ENCODE measurements at regions not wholly inside any gene's neighbourhood (a gene's known extent, or its start where the extent isn't known, plus 50 kb on each side); places are given as distances from the start of the nearest gene placed in this dataset.

GRCh38 chr3:194758716-194759115, 73.0 kb downstream of the FAM43A start:
- peaks cover 18% of the 10 kb centered on the region for H3K27me3 Mint-ChIP-seq (ENCODE audit: low read depth)
- H3K9me3 Mint-ChIP-seq = no peaks in the 10 kb centered on the region
- no peaks in the 10 kb centered on the region for H3K4me1 Mint-ChIP-seq (ENCODE audit: low read depth)
- H3K27ac Mint-ChIP-seq = no peak overlapping the region
- H3K4me3 Mint-ChIP-seq = no peak overlapping the region
- H3K36me3 Mint-ChIP-seq (ENCODE audit: low read depth) = no peaks in the 10 kb centered on the region

GRCh38 chr3:194760494-194761137, 74.9 kb downstream of the FAM43A start:
- Mint-ChIP-seq H3K4me3 (no peak overlapping the region), H3K9me3 (no peaks in the 10 kb centered on the region), H3K27me3 (ENCODE audit: low read depth) (peaks cover 25% of the 10 kb centered on the region), H3K4me1 (ENCODE audit: low read depth) (no peaks in the 10 kb centered on the region), H3K27ac (no peak overlapping the region), H3K36me3 (ENCODE audit: low read depth) (no peaks in the 10 kb centered on the region)

- no peaks in the 10 kb centered on the region for H3K9me3 Mint-ChIP-seq
- peaks cover 25% of the 10 kb centered on the region for H3K27me3 Mint-ChIP-seq (ENCODE audit: low read depth)
- no peak overlapping the region for H3K27ac Mint-ChIP-seq
- no peaks in the 10 kb centered on the region for H3K4me1 Mint-ChIP-seq (ENCODE audit: low read depth)
- no peaks in the 10 kb centered on the region for H3K36me3 Mint-ChIP-seq (ENCODE audit: low read depth)
- no peak overlapping the region for H3K4me3 Mint-ChIP-seq
Observed at GRCh38 chr3:194761384-194761783, 75.7 kb downstream of the FAM43A start.

- no peak overlapping the region for H3K4me3 Mint-ChIP-seq
- H3K27ac Mint-ChIP-seq = no peak overlapping the region
- no peaks in the 10 kb centered on the region for H3K36me3 Mint-ChIP-seq (ENCODE audit: low read depth)
- no peaks in the 10 kb centered on the region for H3K9me3 Mint-ChIP-seq
- peaks cover 36% of the 10 kb centered on the region for H3K27me3 Mint-ChIP-seq (ENCODE audit: low read depth)
- H3K4me1 Mint-ChIP-seq (ENCODE audit: low read depth) = peaks cover 13% of the 10 kb centered on the region
Observed at GRCh38 chr3:194766845-194767244, 81.2 kb downstream of the FAM43A start.

- H3K27ac Mint-ChIP-seq = no peak overlapping the region
- H3K27me3 Mint-ChIP-seq (ENCODE audit: low read depth) = peaks cover 34% of the 10 kb centered on the region
- H3K4me3 Mint-ChIP-seq = no peak overlapping the region
- H3K4me1 Mint-ChIP-seq (ENCODE audit: low read depth) = peaks cover 13% of the 10 kb centered on the region
- H3K9me3 Mint-ChIP-seq = no peaks in the 10 kb centered on the region
- H3K36me3 Mint-ChIP-seq (ENCODE audit: low read depth) = no peaks in the 10 kb centered on the region
Observed at GRCh38 chr3:194767446-194768207, 81.9 kb downstream of the FAM43A start.

- H3K36me3 Mint-ChIP-seq (ENCODE audit: low read depth) = no peaks in the 10 kb centered on the region
- H3K27me3 Mint-ChIP-seq (ENCODE audit: low read depth) = peaks cover 39% of the 10 kb centered on the region
- H3K27ac Mint-ChIP-seq = peak overlapping the region; percentile 62
- peaks cover 13% of the 10 kb centered on the region for H3K4me1 Mint-ChIP-seq (ENCODE audit: low read depth)
- H3K9me3 Mint-ChIP-seq = no peaks in the 10 kb centered on the region
- H3K4me3 Mint-ChIP-seq = peak overlapping the region; percentile 79
Observed at GRCh38 chr3:194768586-194768985, 82.9 kb downstream of the FAM43A start.

GRCh38 chr3:194769020-194769643, 83.4 kb downstream of the FAM43A start:
- H3K36me3 Mint-ChIP-seq (ENCODE audit: low read depth) = no peaks in the 10 kb centered on the region
- H3K4me1 Mint-ChIP-seq (ENCODE audit: low read depth) = peaks cover 13% of the 10 kb centered on the region
- H3K9me3 Mint-ChIP-seq = no peaks in the 10 kb centered on the region
- peaks cover 38% of the 10 kb centered on the region for H3K27me3 Mint-ChIP-seq (ENCODE audit: low read depth)
- H3K27ac Mint-ChIP-seq = peak overlapping the region; percentile 77
- peak overlapping the region; percentile 79 for H3K4me3 Mint-ChIP-seq

- Mint-ChIP-seq H3K27ac (no peak overlapping the region), H3K36me3 (ENCODE audit: low read depth) (no peaks in the 10 kb centered on the region), H3K4me3 (no peak overlapping the region), H3K27me3 (ENCODE audit: low read depth) (peaks cover 44% of the 10 kb centered on the region), H3K9me3 (no peaks in the 10 kb centered on the region), H3K4me1 (ENCODE audit: low read depth) (peaks cover 13% of the 10 kb centered on the region)
Observed at GRCh38 chr3:194772241-194773000, 86.7 kb downstream of the FAM43A start.

- H3K4me1 Mint-ChIP-seq (ENCODE audit: low read depth) = peaks cover 12% of the 10 kb centered on the region
- peaks cover 48% of the 10 kb centered on the region for H3K27me3 Mint-ChIP-seq (ENCODE audit: low read depth)
- no peak overlapping the region for H3K4me3 Mint-ChIP-seq
- H3K27ac Mint-ChIP-seq = no peak overlapping the region
- H3K36me3 Mint-ChIP-seq (ENCODE audit: low read depth) = no peaks in the 10 kb centered on the region
- no peaks in the 10 kb centered on the region for H3K9me3 Mint-ChIP-seq
Observed at GRCh38 chr3:194773216-194773615, 87.5 kb downstream of the FAM43A start.

GRCh38 chr3:194773771-194774455, 88.2 kb downstream of the FAM43A start:
- Mint-ChIP-seq H3K36me3 (ENCODE audit: low read depth) (no peaks in the 10 kb centered on the region), H3K27ac (no peak overlapping the region), H3K4me3 (no peak overlapping the region), H3K27me3 (ENCODE audit: low read depth) (peaks cover 48% of the 10 kb centered on the region), H3K9me3 (no peaks in the 10 kb centered on the region), H3K4me1 (ENCODE audit: low read depth) (peaks cover 9% of the 10 kb centered on the region)

- no peaks in the 10 kb centered on the region for H3K36me3 Mint-ChIP-seq (ENCODE audit: low read depth)
- H3K9me3 Mint-ChIP-seq = no peaks in the 10 kb centered on the region
Observed at GRCh38 chr3:194775266-194775665, 89.6 kb downstream of the FAM43A start.

GRCh38 chr3:194775731-194776130, 90.0 kb downstream of the FAM43A start:
- no peak overlapping the region for H3K27ac Mint-ChIP-seq
- H3K36me3 Mint-ChIP-seq (ENCODE audit: low read depth) = no peaks in the 10 kb centered on the region
- H3K4me3 Mint-ChIP-seq = no peak overlapping the region
- H3K9me3 Mint-ChIP-seq = no peaks in the 10 kb centered on the region
- no peaks in the 10 kb centered on the region for H3K4me1 Mint-ChIP-seq (ENCODE audit: low read depth)
- H3K27me3 Mint-ChIP-seq (ENCODE audit: low read depth) = peaks cover 38% of the 10 kb centered on the region

More at GRCh38 chr3:194775266-194775665, 89.6 kb downstream of the FAM43A start:
- Mint-ChIP-seq H3K27ac (no peak overlapping the region), H3K27me3 (ENCODE audit: low read depth) (peaks cover 42% of the 10 kb centered on the region), H3K4me1 (ENCODE audit: low read depth) (no peaks in the 10 kb centered on the region), H3K4me3 (no peak overlapping the region)

GRCh38 chr3:194777729-194778128, 92.0 kb downstream of the FAM43A start:
- Mint-ChIP-seq H3K4me3 (no peak overlapping the region), H3K36me3 (ENCODE audit: low read depth) (no peaks in the 10 kb centered on the region), H3K4me1 (ENCODE audit: low read depth) (no peaks in the 10 kb centered on the region), H3K27me3 (ENCODE audit: low read depth) (peaks cover 31% of the 10 kb centered on the region), H3K9me3 (no peaks in the 10 kb centered on the region), H3K27ac (no peak overlapping the region)

GRCh38 chr3:194779729-194780224, 94.1 kb downstream of the FAM43A start:
- H3K4me3 Mint-ChIP-seq = no peak overlapping the region
- H3K36me3 Mint-ChIP-seq (ENCODE audit: low read depth) = no peaks in the 10 kb centered on the region
- no peaks in the 10 kb centered on the region for H3K9me3 Mint-ChIP-seq
- peaks cover 26% of the 10 kb centered on the region for H3K27me3 Mint-ChIP-seq (ENCODE audit: low read depth)
- H3K4me1 Mint-ChIP-seq (ENCODE audit: low read depth) = no peaks in the 10 kb centered on the region
- H3K27ac Mint-ChIP-seq = no peak overlapping the region

Data from T-helper 1 cell treated with Interleukin-12 subunit alpha and Interleukin-12 subunit beta and Interleukin-4 antibody, amounts not matched to agents 30 μg/mL and 1 μg/mL, for 36 hours (primary cell).